T-cell (primary cell): ENCODE measurements at regions not wholly inside any gene's neighbourhood (a gene's known extent, or its start where the extent isn't known, plus 50 kb on each side); places are given as distances from the start of the nearest gene placed in this dataset.

Experiments used
- ATAC-seq, 4 experiments: fragments of 200-7000 bp in 3 of 4; fragments of 150-1000 bp in 1 of 4; cut with Tn5 transposase; replicated peaks in 1 of 4; 1 replicate in 3 of 4; 2 replicates in 1 of 4; pipeline ENCODE4 v1.10.0; 2021; ENCODE audit warnings: moderate library complexity in 3 of 4, mild to moderate bottlenecking in 2 of 4, moderate number of reproducible peaks in 1 of 4
- CTCF ChIA-PET, 2 donors: fragments of 300-600 bp; sonication (Branson Sonifier 250); formaldehyde crosslinking; loops; one replicate each; lab custom pipeline; 2022; ENCODE audit warnings: antibody characterized with exemption in 2 of 2; lab: Charles Lee
- POLR2A ChIA-PET, 2 donors: fragments of 300-600 bp; sonication (Branson Sonifier 250); formaldehyde crosslinking; loops; one replicate each; lab custom pipeline; 2022; ENCODE audit warnings: antibody characterized with exemption in 2 of 2; lab: Charles Lee
- DNase-seq, 35 experiments: peaks; one replicate each; pipeline versions ENCODE4 v3.0.0 to v3.0.0-alpha.2; 2013 to 2023
- H3K27ac ChIP-seq: one replicate; pipeline ENCODE4 v1.5.1; 2013; ENCODE audit warnings: low read length
- H3K27me3 ChIP-seq, 2 experiments: replicated peaks in 1 of 2; 1 replicate in 1 of 2; 2 replicates in 1 of 2; pipeline versions ENCODE4 v1.6.1 to v1.7.0; 2013; ENCODE audit warnings: low read length in 1 of 2, mixed read lengths in 1 of 2; ENCODE audit not compliant: control insufficient read depth in 2 of 2, insufficient read depth in 2 of 2; ENCODE audit errors: extremely low read depth in 1 of 2
- H3K36me3 ChIP-seq, 2 donors: 1 replicate in 1 of 2; 2 replicates in 1 of 2; pipeline versions ENCODE4 v1.6.1 to v1.7.0; 2013; ENCODE audit warnings: low read length in 1 of 2; ENCODE audit not compliant: control insufficient read depth in 2 of 2, insufficient read depth in 1 of 2; ENCODE audit errors: extremely low read depth in 1 of 2
- H3K4me1 ChIP-seq, 2 experiments: 1 replicate in 1 of 2; 2 replicates in 1 of 2; pipeline versions ENCODE4 v1.6.1 to v1.7.0; 2013; ENCODE audit warnings: low read length in 2 of 2, mixed read lengths in 1 of 2; ENCODE audit not compliant: insufficient read depth in 2 of 2, control insufficient read depth in 1 of 2; ENCODE audit errors: extremely low read depth in 1 of 2
- H3K4me3 ChIP-seq, 2 donors: 1 replicate in 1 of 2; 2 replicates in 1 of 2; pipeline versions ENCODE4 v1.5.1 to v1.7.0; 2013; ENCODE audit warnings: mild to moderate bottlenecking in 2 of 2, low read length in 1 of 2, moderate library complexity in 1 of 2; ENCODE audit not compliant: control insufficient read depth in 1 of 2; ENCODE audit errors: extremely low read depth in 1 of 2
- H3K9me3 ChIP-seq: 2 replicates; pipeline ENCODE4 v1.7.0; 2013
- H3K27ac Mint-ChIP-seq, 2 donors: one replicate each; pipeline ENCODE4 v1.8.0; 2020 to 2021; ENCODE audit warnings: mild to moderate bottlenecking in 2 of 2, mixed read lengths in 2 of 2
- H3K27me3 Mint-ChIP-seq, 2 donors: one replicate each; pipeline ENCODE4 v1.8.0; 2021 to 2022; ENCODE audit warnings: mixed read lengths in 2 of 2
- H3K36me3 Mint-ChIP-seq: one replicate; pipeline ENCODE4 v1.8.0; 2021; ENCODE audit warnings: mixed read lengths
- H3K4me1 Mint-ChIP-seq, 3 donors: one replicate each; pipeline ENCODE4 v1.8.0; 2020 to 2022; ENCODE audit warnings: mixed read lengths in 3 of 3, mild to moderate bottlenecking in 1 of 3
- H3K4me3 Mint-ChIP-seq, 3 donors: one replicate each; pipeline ENCODE4 v1.8.0; 2020 to 2022; ENCODE audit warnings: mild to moderate bottlenecking in 3 of 3, mixed read lengths in 3 of 3, moderate library complexity in 3 of 3
- H3K9me3 Mint-ChIP-seq, 3 donors: one replicate each; pipeline ENCODE4 v1.8.0; 2020 to 2022; ENCODE audit warnings: mixed read lengths in 3 of 3
- WGBS: methylation state at CpG from one replicate; pipeline ENCODE4 v1.1.5; 2013; ENCODE audit warnings: missing lambda C conversion rate; ENCODE audit not compliant: insufficient coverage; 5-methylcytosine and 5-hydroxymethylcytosine counted together

GRCh38 chr1:209042413-209042812 is 541.1 kb upstream of the CAMK1G start:
- Mint-ChIP-seq H3K27me3 (peaks cover 5 to 10% of the 10 kb centered on the region in 2 donors), H3K9me3 (no peaks in the 10 kb centered on the region), H3K4me3 (no peak overlapping the region), H3K27ac (no peak overlapping the region), H3K36me3 (no peaks in the 10 kb centered on the region), H3K4me1 (no peaks in the 10 kb centered on the region)
- ATAC-seq (no peak), DNase-seq (no peak)
- H3K36me3 ChIP-seq: no peaks in the 10 kb centered on the region
- WGBS: no CpG with 5 or more reads among the region's 4 CpGs
- POLR2A ChIA-PET: no interaction called here
- no peaks in the 10 kb centered on the region for H3K27me3 ChIP-seq
- no peak overlapping the region for H3K27ac ChIP-seq
- CTCF ChIA-PET: no interaction called here
- no peaks in the 10 kb centered on the region for H3K9me3 ChIP-seq
- no peak overlapping the region for H3K4me3 ChIP-seq
- no peaks in the 10 kb centered on the region for H3K4me1 ChIP-seq

DNA sequence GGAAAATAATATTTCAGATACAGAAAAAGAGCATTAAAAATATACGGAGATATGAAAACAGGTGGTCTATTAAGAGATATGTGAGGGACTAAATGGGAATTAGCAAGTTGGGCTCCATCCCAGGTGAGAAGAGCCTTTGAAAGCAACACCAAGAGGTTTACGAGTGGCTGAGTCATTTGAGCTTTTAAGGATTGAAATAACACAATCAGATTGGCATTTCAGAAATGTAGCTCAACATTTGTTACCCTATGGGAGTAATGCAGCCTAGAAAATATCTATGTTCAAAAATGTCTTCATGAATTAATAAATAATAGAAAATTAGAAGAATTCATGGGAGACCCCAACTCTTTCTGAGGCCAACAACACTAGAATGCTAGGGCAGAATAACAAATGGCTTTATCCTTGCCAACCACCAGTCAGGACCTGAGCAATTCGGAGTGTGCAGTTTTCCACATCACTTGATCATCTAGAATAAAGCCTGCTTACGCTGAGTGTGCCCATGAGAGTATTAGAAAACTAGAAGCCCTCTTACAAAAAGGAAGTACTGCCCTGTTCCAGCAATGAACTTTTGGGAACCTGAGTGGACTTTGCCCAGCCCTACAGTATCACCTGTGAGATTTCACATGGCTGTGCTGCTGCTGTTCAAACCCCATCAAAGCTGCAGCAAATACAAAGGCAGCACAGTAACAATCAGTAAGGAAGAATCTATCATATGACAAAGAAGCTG is 538.0 kb upstream of the CAMK1G start:
- Mint-ChIP-seq H3K9me3 (no peaks in the 10 kb centered on the region), H3K4me1 (no peaks in the 10 kb centered on the region), H3K4me3 (no peak overlapping the region), H3K36me3 (no peaks in the 10 kb centered on the region), H3K27me3 (peaks cover 7 to 8% of the 10 kb centered on the region in 2 donors), H3K27ac (no peak overlapping the region)
- Histone ChIP-seq H3K9me3 (no peaks in the 10 kb centered on the region), H3K4me3 (no peak overlapping the region), H3K27me3 (peaks cover 0 to under 1% of the 10 kb centered on the region in 2 experiments), H3K4me1 (no peaks in the 10 kb centered on the region), H3K27ac (no peak overlapping the region), H3K36me3 (no peaks in the 10 kb centered on the region)
- ChIA-PET CTCF (no interaction called here), POLR2A (no interaction called here)
- ATAC-seq: no peak
- WGBS: 62% methylated on average over 2 of the region's 4 CpGs
- DNase-seq: no peak

- H3K36me3 Mint-ChIP-seq: no peaks in the 10 kb centered on the region
- ChIA-PET CTCF (no interaction called here), POLR2A (no interaction called here)
- no peaks in the 10 kb centered on the region for H3K4me1 Mint-ChIP-seq
- peaks cover 6% of the 10 kb centered on the region in 2 donors for H3K27me3 Mint-ChIP-seq
- no peak overlapping the region for H3K4me3 Mint-ChIP-seq
- H3K27ac Mint-ChIP-seq: no peak overlapping the region
- H3K4me3 ChIP-seq: no peak overlapping the region
- no peaks in the 10 kb centered on the region for H3K9me3 ChIP-seq
- no CpG with 5 or more reads among the region's 1 CpG for WGBS
- peaks cover 0 to 6% of the 10 kb centered on the region in 2 experiments for H3K27me3 ChIP-seq
- H3K9me3 Mint-ChIP-seq: no peaks in the 10 kb centered on the region
- DNase-seq: no peak
- ATAC-seq: no peak
- H3K27ac ChIP-seq: no peak overlapping the region
- no peaks in the 10 kb centered on the region for H3K36me3 ChIP-seq
- no peaks in the 10 kb centered on the region for H3K4me1 ChIP-seq
Measured at GRCh38 chr1:209046058-209046417, 537.5 kb upstream of the CAMK1G start.

DNA sequence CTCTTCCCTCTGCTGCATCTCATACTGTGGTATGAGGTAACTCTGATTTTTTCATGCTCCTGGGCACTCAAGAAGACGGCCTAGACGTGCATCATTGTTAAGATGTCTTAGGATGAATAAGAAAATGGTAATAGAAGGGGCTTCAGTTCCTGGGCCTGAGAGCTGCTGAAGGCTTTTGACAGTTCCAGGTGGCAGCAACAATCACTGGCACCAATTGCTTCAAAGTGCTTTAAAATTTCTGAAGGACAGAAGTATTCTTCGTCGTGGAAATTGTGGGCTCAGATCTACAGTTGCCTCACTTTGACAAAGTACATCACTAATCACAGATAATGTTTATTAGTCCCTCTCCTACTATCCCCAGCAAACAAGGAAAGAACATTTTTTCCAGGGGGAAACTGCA is 536.6 kb upstream of the CAMK1G start:
- Histone ChIP-seq H3K27me3 (peaks cover 0 to 13% of the 10 kb centered on the region in 2 experiments), H3K27ac (no peak overlapping the region), H3K4me3 (no peak overlapping the region), H3K4me1 (no peaks in the 10 kb centered on the region), H3K9me3 (no peaks in the 10 kb centered on the region), H3K36me3 (no peaks in the 10 kb centered on the region)
- H3K4me1 Mint-ChIP-seq: no peaks in the 10 kb centered on the region
- H3K9me3 Mint-ChIP-seq: no peaks in the 10 kb centered on the region
- ChIA-PET POLR2A (no interaction called here), CTCF (no interaction called here)
- peaks cover 4 to 7% of the 10 kb centered on the region in 2 donors for H3K27me3 Mint-ChIP-seq
- no peak for ATAC-seq
- no peak for DNase-seq
- H3K27ac Mint-ChIP-seq: no peak overlapping the region
- WGBS: 100% methylated on average over 2 of the region's 4 CpGs
- H3K4me3 Mint-ChIP-seq: no peak overlapping the region
- no peaks in the 10 kb centered on the region for H3K36me3 Mint-ChIP-seq

DNA sequence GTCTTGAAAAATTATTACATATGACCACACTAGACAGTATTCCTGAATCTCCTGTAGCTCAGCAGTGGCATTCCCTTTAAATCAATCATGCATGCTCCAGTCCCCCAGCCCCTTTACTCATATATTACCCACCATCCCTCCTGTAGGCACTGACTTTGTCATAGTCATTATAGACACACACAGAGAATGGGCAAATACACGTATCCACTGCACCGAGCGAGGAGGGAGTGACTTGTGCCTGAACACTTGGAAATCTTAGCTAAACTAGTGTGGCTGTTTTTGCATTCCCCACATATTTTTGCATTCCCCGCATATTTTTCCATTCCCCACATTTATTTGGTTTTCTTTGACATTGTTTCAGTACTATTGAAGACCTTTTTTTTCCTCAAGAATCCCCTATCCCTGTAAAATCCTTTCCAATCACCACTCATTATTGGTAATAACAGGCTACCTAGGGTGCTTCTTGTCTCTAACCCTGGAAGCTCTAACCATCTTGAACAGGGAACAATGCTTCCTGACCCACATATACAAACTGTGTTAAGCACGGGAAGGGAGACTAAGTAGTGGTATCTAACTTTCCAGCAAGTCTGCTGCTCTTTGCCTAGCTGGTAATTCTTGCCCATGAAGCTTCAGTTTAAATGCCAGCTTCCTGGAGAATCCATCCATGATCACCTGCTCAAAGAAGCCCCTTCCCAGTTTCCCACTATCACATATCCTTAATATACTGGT is 534.4 kb upstream of the CAMK1G start:
- H3K27me3 Mint-ChIP-seq: peaks cover 11 to 18% of the 10 kb centered on the region in 2 donors
- no peaks in the 10 kb centered on the region for H3K36me3 ChIP-seq
- POLR2A ChIA-PET: no interaction called here
- no peaks in the 10 kb centered on the region for H3K4me1 ChIP-seq
- H3K4me3 Mint-ChIP-seq: no peak overlapping the region
- H3K9me3 ChIP-seq: no peaks in the 10 kb centered on the region
- peaks cover 0 to 13% of the 10 kb centered on the region in 2 experiments for H3K27me3 ChIP-seq
- WGBS: 100% methylated on average over 1 of the region's 5 CpGs
- H3K4me3 ChIP-seq: no peak overlapping the region
- no peaks in the 10 kb centered on the region for H3K4me1 Mint-ChIP-seq
- ATAC-seq: no peak
- no peak for DNase-seq
- CTCF ChIA-PET: no interaction called here
- H3K36me3 Mint-ChIP-seq: no peaks in the 10 kb centered on the region
- H3K9me3 Mint-ChIP-seq: peaks cover 2 to 8% (median 7%) of the 10 kb centered on the region in 3 donors
- H3K27ac ChIP-seq: no peak overlapping the region
- H3K27ac Mint-ChIP-seq: no peak overlapping the region

GRCh38 chr1:209051570-209051969 is 531.9 kb upstream of the CAMK1G start:
- ChIA-PET CTCF (no interaction called here), POLR2A (no interaction called here)
- H3K4me1 Mint-ChIP-seq: no peaks in the 10 kb centered on the region
- peaks cover 3 to 20% (median 14%) of the 10 kb centered on the region in 3 donors for H3K9me3 Mint-ChIP-seq
- no peak for DNase-seq
- Histone ChIP-seq H3K36me3 (no peaks in the 10 kb centered on the region), H3K9me3 (no peaks in the 10 kb centered on the region), H3K27ac (no peak overlapping the region), H3K27me3 (peaks cover 0 to 13% of the 10 kb centered on the region in 2 experiments), H3K4me1 (no peaks in the 10 kb centered on the region), H3K4me3 (no peak overlapping the region)
- 80% methylated on average over 4 of the region's 4 CpGs for WGBS
- no peak overlapping the region for H3K27ac Mint-ChIP-seq
- peaks cover 11 to 18% of the 10 kb centered on the region in 2 donors for H3K27me3 Mint-ChIP-seq
- no peak overlapping the region for H3K4me3 Mint-ChIP-seq
- no peak for ATAC-seq
- H3K36me3 Mint-ChIP-seq: no peaks in the 10 kb centered on the region
